Calu3 (cell line): ENCODE measurements at regions not wholly inside any gene's neighbourhood (a gene's known extent, or its start where the extent isn't known, plus 50 kb on each side); places are given as distances from the start of the nearest gene placed in this dataset.

ENCODE experiments used
- BruUV-seq: library from RNA; stranded (reverse); fragments of 400-500 nt; replicated peaks from 2 replicates; lab custom pipeline; 2021; lab: Mats Ljungman, UMichigan
- CTCF ChIA-PET: fragments of 300-600 bp; sonication (Branson Sonifier 250); formaldehyde crosslinking; loops from one replicate; lab custom pipeline; 2022; ENCODE audit warnings: antibody characterized with exemption; lab: Charles Lee
- DNase-seq: peaks from one replicate; pipeline ENCODE4 v3.0.0; 2022
- H3K27ac Mint-ChIP-seq: one replicate; pipeline ENCODE4 v1.8.0; 2022; ENCODE audit warnings: mixed read lengths; ENCODE audit not compliant: unreplicated experiment
- H3K27me3 Mint-ChIP-seq: one replicate; pipeline ENCODE4 v1.8.0; 2022; ENCODE audit warnings: mixed read lengths; ENCODE audit not compliant: unreplicated experiment
- H3K36me3 Mint-ChIP-seq: one replicate; pipeline ENCODE4 v1.8.0; 2022; ENCODE audit warnings: mild to moderate bottlenecking, moderate library complexity, mixed read lengths; ENCODE audit not compliant: insufficient read depth, unreplicated experiment
- H3K4me1 Mint-ChIP-seq: one replicate; pipeline ENCODE4 v1.8.0; 2022; ENCODE audit warnings: mild to moderate bottlenecking, low read depth, mixed read lengths; ENCODE audit not compliant: unreplicated experiment
- H3K4me3 Mint-ChIP-seq: one replicate; pipeline ENCODE4 v1.8.0; 2022; ENCODE audit warnings: mild to moderate bottlenecking, low read depth, moderate library complexity, mixed read lengths; ENCODE audit not compliant: unreplicated experiment
- H3K9me3 Mint-ChIP-seq: one replicate; pipeline ENCODE4 v1.8.0; 2022; ENCODE audit warnings: low read depth, mixed read lengths; ENCODE audit not compliant: unreplicated experiment
- CTCF ChIP-seq: fragments of 200-600 bp; IDR thresholded peaks from one replicate; pipeline ENCODE4 v1.8.0; 2022; ENCODE audit warnings: antibody characterized with exemption; ENCODE audit not compliant: unreplicated experiment
- intact Hi-C: fragments of 100-400 bp; cut with micrococcal nuclease; formaldehyde crosslinking; loops from one replicate; pipeline ENCODE4 v1.10.0; 2022; ENCODE audit not compliant: unreplicated experiment

- H3K36me3 Mint-ChIP-seq: no peaks in the 10 kb centered on the region
- no peaks in the 10 kb centered on the region for H3K4me1 Mint-ChIP-seq
- CTCF ChIA-PET: no interaction called here
- TF ChIP-seq CTCF: no peak
- BruUV-seq: no TSS peak
- DNase-seq: no peak
- no peak overlapping the region for H3K27ac Mint-ChIP-seq
- no peak overlapping the region for H3K4me3 Mint-ChIP-seq
- no peaks in the 10 kb centered on the region for H3K27me3 Mint-ChIP-seq
- H3K9me3 Mint-ChIP-seq: no peaks in the 10 kb centered on the region
- intact Hi-C loops: no loop called here
These were observed 464.6 kb downstream of the FGF9 start for GRCh38 chr13:22135446-22135845.

GRCh38 chr13:22137361-22138050 lies 466.6 kb downstream of the FGF9 start:
- H3K36me3 Mint-ChIP-seq: no peaks in the 10 kb centered on the region
- CTCF ChIA-PET: interaction anchor here (0.6 kb wide), 1 partner anchor 23 kb away, joined by 3 read pairs; no protein-coding TSS in a partner anchor

DNA sequence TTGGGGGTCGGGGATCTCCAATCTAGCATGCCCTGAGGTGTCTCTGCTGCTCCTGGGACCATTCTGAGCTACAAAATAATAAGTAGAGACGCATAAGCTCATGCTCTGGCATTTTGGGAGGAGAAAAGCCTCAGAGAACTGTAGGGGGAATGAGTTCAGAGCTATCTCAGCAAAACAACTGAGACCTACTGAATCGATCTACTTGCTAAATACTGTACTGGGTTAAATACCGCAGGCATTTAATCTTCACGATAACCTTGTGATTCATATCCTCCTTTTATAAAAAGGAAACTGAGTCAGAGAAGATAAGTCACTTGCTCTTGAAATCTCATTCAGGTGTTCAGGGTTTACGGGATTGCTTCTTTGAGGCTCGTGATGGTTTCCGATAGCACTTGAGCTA lies 468.1 kb downstream of the FGF9 start:
- no peak for TF ChIP-seq CTCF
- no peak overlapping the region for H3K4me3 Mint-ChIP-seq
- no peaks in the 10 kb centered on the region for H3K9me3 Mint-ChIP-seq
- H3K36me3 Mint-ChIP-seq: no peaks in the 10 kb centered on the region
- CTCF ChIA-PET: no interaction called here
- no peaks in the 10 kb centered on the region for H3K4me1 Mint-ChIP-seq
- H3K27me3 Mint-ChIP-seq: no peaks in the 10 kb centered on the region
- DNase-seq: no peak
- no TSS peak for BruUV-seq
- no peak overlapping the region for H3K27ac Mint-ChIP-seq
- intact Hi-C loops: no loop called here

More at GRCh38 chr13:22137361-22138050, 466.6 kb downstream of the FGF9 start:
- BruUV-seq: no TSS peak
- H3K9me3 Mint-ChIP-seq: no peaks in the 10 kb centered on the region
- intact Hi-C loops: no loop called here
- no peak for DNase-seq
- H3K27ac Mint-ChIP-seq: no peak overlapping the region
- H3K27me3 Mint-ChIP-seq: no peaks in the 10 kb centered on the region
- H3K4me1 Mint-ChIP-seq: no peaks in the 10 kb centered on the region
- no peak for TF ChIP-seq CTCF
- no peak overlapping the region for H3K4me3 Mint-ChIP-seq

DNA sequence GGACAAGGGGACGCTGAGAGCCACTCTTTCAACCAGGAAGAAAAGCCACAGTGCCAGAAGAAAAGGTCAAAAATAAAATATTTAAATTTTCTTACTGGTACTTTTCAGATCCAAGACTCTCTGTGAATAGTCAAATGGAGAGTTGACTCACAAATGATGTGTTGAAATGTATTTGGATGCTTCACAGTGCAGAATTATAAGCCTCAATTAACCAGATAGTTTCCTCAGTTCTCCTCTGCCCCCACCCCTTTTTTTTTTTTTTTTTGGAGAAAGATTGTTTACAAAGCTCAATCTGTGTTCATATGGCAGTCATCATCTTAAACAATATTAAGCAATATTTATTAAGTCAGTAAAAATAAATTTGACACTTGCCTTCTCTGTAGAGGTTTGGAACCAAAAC lies 470.8 kb downstream of the FGF9 start:
- no peak overlapping the region for H3K27ac Mint-ChIP-seq
- intact Hi-C loops: no loop called here
- H3K4me1 Mint-ChIP-seq: no peaks in the 10 kb centered on the region
- H3K36me3 Mint-ChIP-seq: no peaks in the 10 kb centered on the region
- no TSS peak for BruUV-seq
- no peak for DNase-seq
- TF ChIP-seq CTCF: no peak
- peaks cover 3% of the 10 kb centered on the region for H3K9me3 Mint-ChIP-seq
- CTCF ChIA-PET: no interaction called here
- no peaks in the 10 kb centered on the region for H3K27me3 Mint-ChIP-seq
- H3K4me3 Mint-ChIP-seq: no peak overlapping the region
